GM21723 (cell line): ENCODE measurements at regions not wholly inside any gene's neighbourhood (a gene's known extent, or its start where the extent isn't known, plus 50 kb on each side); places are given as distances from the start of the nearest gene placed in this dataset.

ENCODE experiments used
- ATAC-seq: cut with Tn5 transposase; IDR thresholded peaks from one replicate; pipeline ENCODE4 v1.9.1; 2021; ENCODE audit warnings: mild to moderate bottlenecking, moderate library complexity; ENCODE audit not compliant: unreplicated experiment

GRCh38 chr2:9137379-9138150 is 69.0 kb upstream of the ASAP2 start:
- ATAC-seq: no peak

GRCh38 chr2:9135822-9136558 is 70.6 kb upstream of the ASAP2 start:
- ATAC-seq: no peak

- ATAC-seq: no peak
Observed at GRCh38 chr2:9127316-9127715, 79.3 kb upstream of the ASAP2 start.

GRCh38 chr2:9126540-9126939 is 80.1 kb upstream of the ASAP2 start:
- no peak for ATAC-seq

- no peak for ATAC-seq
Observed at GRCh38 chr2:9124231-9124741, 82.3 kb upstream of the ASAP2 start.

- no peak for ATAC-seq
Observed at GRCh38 chr2:9123069-9123468, 83.5 kb upstream of the ASAP2 start.

GRCh38 chr2:9122367-9122766 is 84.2 kb upstream of the ASAP2 start:
- ATAC-seq: no peak

GRCh38 chr2:9118383-9118960 is 88.1 kb upstream of the ASAP2 start:
- ATAC-seq: no peak

GRCh38 chr2:9115229-9115628 is 91.4 kb upstream of the ASAP2 start:
- ATAC-seq: no peak

GRCh38 chr2:9114458-9114857 is 92.2 kb upstream of the ASAP2 start:
- no peak for ATAC-seq

- ATAC-seq: no peak
Observed at GRCh38 chr2:9113916-9114315, 92.7 kb upstream of the ASAP2 start.

- no peak for ATAC-seq
Observed at GRCh38 chr2:9113262-9113661, 93.3 kb upstream of the ASAP2 start.

GRCh38 chr2:9112079-9112721 is 94.4 kb upstream of the ASAP2 start:
- no peak for ATAC-seq

- ATAC-seq: no peak
Observed at GRCh38 chr2:9110893-9111569, 95.6 kb upstream of the ASAP2 start.

- ATAC-seq: no peak
Observed at GRCh38 chr2:9110346-9110884, 96.2 kb upstream of the ASAP2 start.

GRCh38 chr2:9109871-9110270 is 96.7 kb upstream of the ASAP2 start:
- no peak for ATAC-seq

- ATAC-seq: no peak
Observed at GRCh38 chr2:9108210-9108967, 98.2 kb upstream of the ASAP2 start.

- ATAC-seq: no peak
Observed at GRCh38 chr2:9107168-9108025, 99.2 kb upstream of the ASAP2 start.
